MM.1S (cell line): ENCODE measurements at regions not wholly inside any gene's neighbourhood (a gene's known extent, or its start where the extent isn't known, plus 50 kb on each side); places are given as distances from the start of the nearest gene placed in this dataset.

ENCODE experiments used
- DNase-seq: peaks from one replicate; pipeline ENCODE4 v3.0.0-alpha.2; 2015
- H2AFZ ChIP-seq: fragments of 300-600 bp; sonication (generic); 2 replicates; pipeline ENCODE4 v1.6.0; 2016; ENCODE audit warnings: antibody characterized with exemption, low read length
- H3F3A ChIP-seq: fragments of 300-600 bp; sonication (generic); 2 replicates; pipeline ENCODE4 v1.6.1; 2016; ENCODE audit warnings: mild to moderate bottlenecking, antibody characterized with exemption, low read length, moderate library complexity, mixed read lengths; ENCODE audit not compliant: insufficient read depth
- H3K27ac ChIP-seq: fragments of 300-600 bp; sonication (generic); 2 replicates; pipeline ENCODE4 v1.5.1; 2016; ENCODE audit warnings: mild to moderate bottlenecking, low read length
- H3K27me3 ChIP-seq: fragments of 300-600 bp; sonication (generic); replicated peaks from 2 replicates; pipeline ENCODE4 v1.6.0; 2016; ENCODE audit warnings: low read length; ENCODE audit not compliant: insufficient read depth
- H3K36me3 ChIP-seq: fragments of 300-600 bp; sonication (generic); replicated peaks from 2 replicates; pipeline ENCODE4 v1.6.1; 2016; ENCODE audit warnings: mild to moderate bottlenecking, low read length, mixed read lengths; ENCODE audit not compliant: insufficient read depth
- H3K4me1 ChIP-seq: fragments of 300-600 bp; sonication (generic); 2 replicates; pipeline ENCODE4 v1.6.1; 2016; ENCODE audit warnings: low read length, mixed read lengths
- H3K4me2 ChIP-seq: fragments of 300-600 bp; sonication (generic); 2 replicates; pipeline ENCODE4 v1.6.0; 2016; ENCODE audit warnings: low read depth, low read length
- H3K4me3 ChIP-seq: fragments of 300-600 bp; sonication (generic); 2 replicates; pipeline ENCODE4 v1.5.1; 2016; ENCODE audit warnings: low read length, mixed read lengths
- H3K79me2 ChIP-seq: fragments of 300-600 bp; sonication (generic); 2 replicates; pipeline ENCODE4 v1.6.1; 2016; ENCODE audit warnings: mixed run types, low read length, mixed read lengths
- H3K9ac ChIP-seq: fragments of 300-600 bp; sonication (generic); 2 replicates; pipeline ENCODE4 v1.6.1; 2016; ENCODE audit warnings: low read length, mixed read lengths
- H3K9me2 ChIP-seq: fragments of 300-600 bp; sonication (generic); replicated peaks from 2 replicates; pipeline ENCODE4 v1.6.1; 2016; ENCODE audit warnings: mild to moderate bottlenecking, low read length, mixed read lengths; ENCODE audit not compliant: insufficient read depth
- H3K9me3 ChIP-seq: fragments of 300-600 bp; sonication (generic); replicated peaks from 2 replicates; pipeline ENCODE4 v1.6.1; 2016; ENCODE audit warnings: mild to moderate bottlenecking, low read length, mixed read lengths; ENCODE audit not compliant: insufficient read depth
- H4K20me1 ChIP-seq: fragments of 300-600 bp; sonication (generic); 2 replicates; pipeline ENCODE4 v1.6.1; 2016; ENCODE audit warnings: mild to moderate bottlenecking, low read length, moderate library complexity, mixed read lengths; ENCODE audit not compliant: insufficient read depth
- EZH2 ChIP-seq: fragments of 300-600 bp; sonication (generic); optimal IDR thresholded peaks from 2 replicates; pipeline ENCODE3; 2017; ENCODE audit warnings: low read depth, mild to moderate bottlenecking, antibody characterized with exemption, low read length, mixed read lengths
- EZH2phosphoT487 ChIP-seq: fragments of 300-600 bp; sonication (generic); IDR thresholded peaks from 2 replicates; pipeline ENCODE4 v1.6.1; 2018; ENCODE audit warnings: antibody characterized with exemption, low read length
- TF ChIP-seq, protein P1 (sequence below): fragments of 300-600 bp; sonication (generic); IDR thresholded peaks from 2 replicates; pipeline ENCODE4 v1.5.1; 2016; ENCODE audit warnings: antibody characterized with exemption, low read length, mixed read lengths

DNA sequence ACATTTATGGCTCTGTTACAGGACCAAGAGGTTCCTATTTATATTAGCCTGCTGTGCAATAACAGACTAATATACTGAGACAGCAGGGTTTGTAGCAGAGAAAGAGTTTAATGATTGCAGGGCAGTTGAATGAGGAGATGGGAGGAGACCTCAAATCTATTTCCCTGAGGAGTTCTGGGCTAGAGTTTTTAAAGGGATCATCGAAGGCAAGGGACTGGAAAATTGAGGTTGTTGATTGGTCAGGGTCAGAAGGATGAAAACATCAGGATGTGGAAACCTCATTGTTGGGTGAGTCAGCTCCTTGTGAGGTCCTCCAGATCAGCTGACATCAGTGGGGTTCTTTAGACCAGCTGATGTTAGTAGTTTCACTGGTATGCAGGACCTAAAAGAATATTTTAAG is 60.6 kb upstream of the GOLGA8B start:
- no peaks in the 10 kb centered on the region for H3K79me2 ChIP-seq

DNA sequence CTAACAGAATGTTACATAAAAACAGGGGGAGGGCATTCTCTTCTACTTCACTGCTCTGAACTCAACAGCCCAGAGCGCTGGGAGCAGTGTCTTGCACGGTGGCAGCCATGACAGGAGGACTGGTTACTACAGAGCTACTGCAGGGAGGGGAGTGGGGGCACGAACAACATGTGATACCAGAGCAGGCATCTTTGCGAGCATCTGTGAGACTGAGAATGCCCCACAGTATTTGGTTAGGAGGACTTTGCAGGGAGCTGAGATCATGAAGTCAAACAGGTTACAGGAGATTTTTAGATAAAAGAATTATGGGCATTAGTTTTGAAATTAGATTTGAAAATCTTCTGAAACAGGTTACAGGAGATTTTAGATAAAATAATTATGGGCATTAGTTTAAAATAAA is 58.8 kb upstream of the GOLGA8B start:
- no peaks in the 10 kb centered on the region for H3K9me2 ChIP-seq
- no peaks in the 10 kb centered on the region for H3K4me1 ChIP-seq
- H3K27me3 ChIP-seq = no peaks in the 10 kb centered on the region
- H3K27ac ChIP-seq = no peak overlapping the region
- no peaks in the 10 kb centered on the region for H3K36me3 ChIP-seq
- no peak overlapping the region for H3K4me2 ChIP-seq
- DNase-seq = no peak
- no peak overlapping the region for H3K9ac ChIP-seq
- TF ChIP-seq EZH2 (no peak), EZH2phosphoT487 (no peak)
- TF ChIP-seq, protein P1, sequence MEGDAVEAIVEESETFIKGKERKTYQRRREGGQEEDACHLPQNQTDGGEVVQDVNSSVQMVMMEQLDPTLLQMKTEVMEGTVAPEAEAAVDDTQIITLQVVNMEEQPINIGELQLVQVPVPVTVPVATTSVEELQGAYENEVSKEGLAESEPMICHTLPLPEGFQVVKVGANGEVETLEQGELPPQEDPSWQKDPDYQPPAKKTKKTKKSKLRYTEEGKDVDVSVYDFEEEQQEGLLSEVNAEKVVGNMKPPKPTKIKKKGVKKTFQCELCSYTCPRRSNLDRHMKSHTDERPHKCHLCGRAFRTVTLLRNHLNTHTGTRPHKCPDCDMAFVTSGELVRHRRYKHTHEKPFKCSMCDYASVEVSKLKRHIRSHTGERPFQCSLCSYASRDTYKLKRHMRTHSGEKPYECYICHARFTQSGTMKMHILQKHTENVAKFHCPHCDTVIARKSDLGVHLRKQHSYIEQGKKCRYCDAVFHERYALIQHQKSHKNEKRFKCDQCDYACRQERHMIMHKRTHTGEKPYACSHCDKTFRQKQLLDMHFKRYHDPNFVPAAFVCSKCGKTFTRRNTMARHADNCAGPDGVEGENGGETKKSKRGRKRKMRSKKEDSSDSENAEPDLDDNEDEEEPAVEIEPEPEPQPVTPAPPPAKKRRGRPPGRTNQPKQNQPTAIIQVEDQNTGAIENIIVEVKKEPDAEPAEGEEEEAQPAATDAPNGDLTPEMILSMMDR = no peak
- H3F3A ChIP-seq = no peaks in the 10 kb centered on the region
- no peaks in the 10 kb centered on the region for H4K20me1 ChIP-seq
- H3K4me3 ChIP-seq = no peak overlapping the region
- no peak overlapping the region for H2AFZ ChIP-seq
- no peaks in the 10 kb centered on the region for H3K79me2 ChIP-seq
- H3K9me3 ChIP-seq = no peaks in the 10 kb centered on the region

More for the DNA sequence above, 60.6 kb upstream of the GOLGA8B start:
- no peaks in the 10 kb centered on the region for H3F3A ChIP-seq
- no peaks in the 10 kb centered on the region for H3K9me3 ChIP-seq
- no peaks in the 10 kb centered on the region for H3K9me2 ChIP-seq
- H3K27me3 ChIP-seq = no peaks in the 10 kb centered on the region
- no peak overlapping the region for H2AFZ ChIP-seq
- TF ChIP-seq, protein P1 = no peak
- TF ChIP-seq EZH2 (no peak), EZH2phosphoT487 (no peak)
- no peak overlapping the region for H3K27ac ChIP-seq
- H3K4me1 ChIP-seq = no peaks in the 10 kb centered on the region
- no peak overlapping the region for H3K4me2 ChIP-seq
- H3K9ac ChIP-seq = no peak overlapping the region
- no peaks in the 10 kb centered on the region for H4K20me1 ChIP-seq
- H3K4me3 ChIP-seq = no peak overlapping the region
- DNase-seq = no peak
- no peaks in the 10 kb centered on the region for H3K36me3 ChIP-seq

DNA sequence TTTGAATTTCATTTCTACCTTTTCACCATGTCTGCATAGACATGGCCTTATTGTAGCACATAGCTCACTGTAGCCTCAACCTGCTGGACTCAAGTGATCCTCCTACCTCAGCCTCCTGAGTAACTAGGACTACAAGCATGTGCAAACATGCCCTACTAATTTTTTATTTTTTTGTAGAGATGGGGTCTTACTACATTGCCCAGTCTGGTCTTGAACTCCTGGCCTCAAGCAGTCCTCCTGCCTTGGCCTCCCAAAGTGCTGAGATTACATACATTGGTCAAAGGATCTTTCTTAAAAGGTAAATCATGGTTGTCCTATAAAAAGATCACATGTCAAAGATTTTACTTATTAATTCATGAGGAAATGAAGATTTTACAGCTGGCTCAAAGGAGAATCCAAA is 57.2 kb upstream of the GOLGA8B start:
- no peak for DNase-seq
- H3K9me2 ChIP-seq = no peaks in the 10 kb centered on the region
- H3K27me3 ChIP-seq = no peaks in the 10 kb centered on the region
- H3K79me2 ChIP-seq = no peaks in the 10 kb centered on the region
- no peaks in the 10 kb centered on the region for H4K20me1 ChIP-seq
- no peak for TF ChIP-seq EZH2phosphoT487
- TF ChIP-seq, protein P1 = no peak
- TF ChIP-seq EZH2 = no peak
- no peaks in the 10 kb centered on the region for H3K4me1 ChIP-seq
- H3K27ac ChIP-seq = no peak overlapping the region
- no peak overlapping the region for H3K9ac ChIP-seq
- H3K4me3 ChIP-seq = no peak overlapping the region
- no peaks in the 10 kb centered on the region for H3K9me3 ChIP-seq
- no peak overlapping the region for H2AFZ ChIP-seq
- H3F3A ChIP-seq = no peaks in the 10 kb centered on the region
- H3K4me2 ChIP-seq = no peak overlapping the region
- no peaks in the 10 kb centered on the region for H3K36me3 ChIP-seq
